Inferior parietal cortex (tissue), 1 donor: ENCODE measurements at regions not wholly inside any gene's neighbourhood (a gene's known extent, or its start where the extent isn't known, plus 50 kb on each side); places are given as distances from the start of the nearest gene placed in this dataset.

Experiments used
- DNase-seq: peaks from one replicate; pipeline ENCODE4 v3.0.0-alpha.2; 2016; ENCODE audit errors: extremely low spot score

- no peak for DNase-seq
These were observed 157.4 kb downstream of the ANKRD30B start for GRCh38 chr18:14905350-14905749.

- DNase-seq, result no peak
These were observed 158.0 kb downstream of the ANKRD30B start for GRCh38 chr18:14905979-14906378.

GRCh38 chr18:14907420-14907819, 159.4 kb downstream of the ANKRD30B start:
- DNase-seq, result no peak

- DNase-seq, result no peak
These were observed 160.6 kb downstream of the ANKRD30B start for GRCh38 chr18:14908541-14908940.

GRCh38 chr18:14912967-14913366, 165.0 kb downstream of the ANKRD30B start:
- no peak for DNase-seq

- DNase-seq, result no peak
These were observed 166.1 kb downstream of the ANKRD30B start for GRCh38 chr18:14914121-14914520.

- DNase-seq, result no peak
These were observed 166.8 kb downstream of the ANKRD30B start for GRCh38 chr18:14914771-14915170.

- no peak for DNase-seq
These were observed 168.2 kb downstream of the ANKRD30B start for GRCh38 chr18:14916181-14916580.

GRCh38 chr18:14916851-14917250, 168.9 kb downstream of the ANKRD30B start:
- no peak for DNase-seq

GRCh38 chr18:14917311-14917710, 169.3 kb downstream of the ANKRD30B start:
- DNase-seq, result no peak

GRCh38 chr18:14919666-14920065, 171.7 kb downstream of the ANKRD30B start:
- DNase-seq, result no peak

- no peak for DNase-seq
These were observed 173.1 kb downstream of the ANKRD30B start for GRCh38 chr18:14921031-14921430.

- no peak for DNase-seq
These were observed 173.6 kb downstream of the ANKRD30B start for GRCh38 chr18:14921547-14921946.

- no peak for DNase-seq
These were observed 174.1 kb downstream of the ANKRD30B start for GRCh38 chr18:14922031-14922430.

GRCh38 chr18:14922965-14923565, 175.1 kb downstream of the ANKRD30B start:
- DNase-seq, result no peak

GRCh38 chr18:14924226-14924625, 176.3 kb downstream of the ANKRD30B start:
- DNase-seq, result no peak

- DNase-seq, result no peak
These were observed 177.3 kb downstream of the ANKRD30B start for GRCh38 chr18:14925281-14925709.

GRCh38 chr18:14927701-14928100, 179.7 kb downstream of the ANKRD30B start:
- DNase-seq, result no peak

GRCh38 chr18:14928396-14928795, 180.4 kb downstream of the ANKRD30B start:
- DNase-seq, result no peak

GRCh38 chr18:14930076-14930475, 182.1 kb downstream of the ANKRD30B start:
- DNase-seq, result no peak

- DNase-seq, result no peak
These were observed 182.6 kb downstream of the ANKRD30B start for GRCh38 chr18:14930576-14930975.

GRCh38 chr18:14933049-14933851, 185.3 kb downstream of the ANKRD30B start:
- no peak for DNase-seq

GRCh38 chr18:14933964-14934363, 186.0 kb downstream of the ANKRD30B start:
- DNase-seq, result no peak
